Transverse colon (tissue), 4 donors: ENCODE measurements at regions not wholly inside any gene's neighbourhood (a gene's known extent, or its start where the extent isn't known, plus 50 kb on each side); places are given as distances from the start of the nearest gene placed in this dataset.
"Not testable (repeated sequence)": the region's sequence is repeated elsewhere in the genome, so short reads cannot be mapped to it uniquely, and the experiment has no call there.

Experiments
- DNase-seq: peaks from one replicate; pipeline ENCODE4 v3.0.0-alpha.2; 2019
- H3K27ac ChIP-seq, 4 donors: fragments of 200-600 bp; sonication (generic); 2 replicates each; pipeline ENCODE4 v1.5.1; 2016 to 2018; ENCODE audit warnings: inconsistent platforms in 4 of 4
- H3K27me3 ChIP-seq: fragments of 200-600 bp; sonication (generic); 2 replicates; pipeline ENCODE4 v1.5.1; 2017; ENCODE audit warnings: inconsistent platforms
- H3K36me3 ChIP-seq, 4 donors: fragments of 200-600 bp; sonication (generic); 2 replicates each; pipeline ENCODE4 v1.5.1; 2017 to 2019; ENCODE audit warnings: inconsistent platforms in 4 of 4
- H3K4me1 ChIP-seq, 4 donors: fragments of 200-600 bp; sonication (generic); 2 replicates each; pipeline ENCODE4 v1.5.1; 2017 to 2020; ENCODE audit warnings: inconsistent platforms in 4 of 4
- H3K4me3 ChIP-seq, 4 donors: fragments of 200-600 bp; sonication (generic); 1 replicate in 1 of 4; 2 replicates in 3 of 4; pipeline versions ENCODE4 v1.5.1 to v1.6.1; 2017 to 2019; ENCODE audit warnings: inconsistent platforms in 4 of 4
- H3K9me3 ChIP-seq, 2 donors: fragments of 200-600 bp; sonication (generic); 2 replicates each; pipeline ENCODE4 v1.5.1; 2017 to 2019; ENCODE audit warnings: inconsistent platforms in 2 of 2
- CTCF ChIP-seq, 5 experiments: fragments of 200-600 bp in 3 of 5; fragments of 450-650 bp in 2 of 5; sonication (generic) in 3 of 5; IDR thresholded peaks; 1 replicate in 2 of 5; 2 replicates in 3 of 5; pipeline ENCODE4 v1.5.1; 2016 to 2017; ENCODE audit warnings: antibody characterized with exemption in 5 of 5, inconsistent platforms in 3 of 5, mild to moderate bottlenecking in 2 of 5, moderate library complexity in 1 of 5
- WGBS, 2 donors: methylation state at CpG; one replicate each; pipeline ENCODE4 v1.1.5; 2018; ENCODE audit warnings: low coverage in 1 of 2; 5-methylcytosine and 5-hydroxymethylcytosine counted together
- in situ Hi-C, 4 donors: fragments of 200-750 bp; cut with MboI; loops; one replicate each; pipeline versions ENCODE4 v1.15.0 to v1.15.1; 2017; ENCODE audit warnings: low sequenced_read_pairs in 3 of 4, low pct_ligation_motif_present in 1 of 4, low pct_unique_long_range_greater_than_20kb in 1 of 4
- intact Hi-C: fragments of 100-400 bp; cut with DNase I; formaldehyde crosslinking; loops from one replicate; pipeline ENCODE4 v1.15.1; 2023; ENCODE audit warnings: low total_unique reads
- small RNA-seq, 4 donors: library from RNA; depleted of rRNA; stranded (forward); fragments of <200 nt; gene quantifications; one replicate each; pipeline ENCODE3, GENCODE V24; 2016

GRCh38 chr2:89305623-89306022 lies 614.1 kb downstream of the RPIA start:
- H3K27me3 ChIP-seq, H3K9me3 ChIP-seq, intact Hi-C loops, H3K4me1 ChIP-seq, DNase-seq, in situ Hi-C loops, H3K27ac ChIP-seq, H3K36me3 ChIP-seq, H3K4me3 ChIP-seq: not testable (repeated sequence)
- WGBS, 2 donors = no CpG with 5 or more reads among the region's 2 CpGs

- in situ Hi-C loops, H3K36me3 ChIP-seq, DNase-seq, H3K4me3 ChIP-seq, H3K27ac ChIP-seq, intact Hi-C loops, H3K27me3 ChIP-seq, H3K9me3 ChIP-seq, H3K4me1 ChIP-seq: not testable (repeated sequence)
- TF ChIP-seq CTCF (IDR thresholded peaks at IDR 0.05) = peak in 1 of 5 experiments; percentile 10
- 43% methylated on average over 2 of the region's 8 CpGs; no CpG with 5 or more reads in 1 of the 2 donors for WGBS, 2 donors
Measured at GRCh38 chr2:89306869-89307637, 615.6 kb downstream of the RPIA start.

- WGBS, 2 donors = no CpG with 5 or more reads among the region's 6 CpGs
- H3K27ac ChIP-seq, H3K9me3 ChIP-seq, intact Hi-C loops, H3K27me3 ChIP-seq, H3K4me3 ChIP-seq, H3K4me1 ChIP-seq, H3K36me3 ChIP-seq, in situ Hi-C loops, DNase-seq: not testable (repeated sequence)
Measured at GRCh38 chr2:89318990-89319389, 627.5 kb downstream of the RPIA start.

GRCh38 chr2:89325894-89326293 lies 634.4 kb downstream of the RPIA start:
- H3K27me3 ChIP-seq, H3K4me3 ChIP-seq, in situ Hi-C loops, H3K36me3 ChIP-seq, DNase-seq, intact Hi-C loops, H3K27ac ChIP-seq, H3K9me3 ChIP-seq, H3K4me1 ChIP-seq: not testable (repeated sequence)
- WGBS, 2 donors = 60% methylated on average over 3 of the region's 7 CpGs; no CpG with 5 or more reads in 1 of the 2 donors

GRCh38 chr2:89326455-89326854 lies 635.0 kb downstream of the RPIA start:
- H3K4me1 ChIP-seq, H3K27me3 ChIP-seq, H3K9me3 ChIP-seq, H3K36me3 ChIP-seq, intact Hi-C loops, H3K27ac ChIP-seq, in situ Hi-C loops, H3K4me3 ChIP-seq, DNase-seq: not testable (repeated sequence)
- WGBS, 2 donors = no CpG with 5 or more reads among the region's 2 CpGs
- TF ChIP-seq CTCF (IDR thresholded peaks at IDR 0.05) = peak in 1 of 5 experiments; percentile 13

GRCh38 chr2:89328790-89329189 lies 637.3 kb downstream of the RPIA start:
- DNase-seq, H3K9me3 ChIP-seq, H3K27ac ChIP-seq, in situ Hi-C loops, intact Hi-C loops, H3K4me3 ChIP-seq, H3K4me1 ChIP-seq, H3K36me3 ChIP-seq, H3K27me3 ChIP-seq: not testable (repeated sequence)
- no CpG with 5 or more reads among the region's 1 CpG for WGBS, 2 donors

Small RNA genes in the stretch of these regions (small RNA-seq; reads per million reads assigned to genes)
- gene IGKJ1 (0 reads per million in 4 donors), gene IGKJ3 (0 to 0.48 (median 0) reads per million in 4 donors), gene IGKJ4 (0 reads per million in 4 donors), gene IGKJ5 (0 to 0.83 (median 0.24) reads per million in 4 donors), gene IGKV1-35 (0 reads per million in 4 donors), gene IGKV2-19 (0 reads per million in 4 donors), gene IGKV2-36 (0 reads per million in 4 donors), gene IGKV2-38 (0 reads per million in 4 donors), gene IGKV3-25 (0 reads per million in 4 donors), gene IGKV7-3 (0 to 0.36 (median 0) reads per million in 4 donors), gene MIR4436A (0 reads per million in 4 donors)
